ENCODE measurements at regions not wholly inside any gene's neighbourhood (a gene's known extent, or its start where the extent isn't known, plus 50 kb on each side); places are given as distances from the start of the nearest gene placed in this dataset.

DNA sequence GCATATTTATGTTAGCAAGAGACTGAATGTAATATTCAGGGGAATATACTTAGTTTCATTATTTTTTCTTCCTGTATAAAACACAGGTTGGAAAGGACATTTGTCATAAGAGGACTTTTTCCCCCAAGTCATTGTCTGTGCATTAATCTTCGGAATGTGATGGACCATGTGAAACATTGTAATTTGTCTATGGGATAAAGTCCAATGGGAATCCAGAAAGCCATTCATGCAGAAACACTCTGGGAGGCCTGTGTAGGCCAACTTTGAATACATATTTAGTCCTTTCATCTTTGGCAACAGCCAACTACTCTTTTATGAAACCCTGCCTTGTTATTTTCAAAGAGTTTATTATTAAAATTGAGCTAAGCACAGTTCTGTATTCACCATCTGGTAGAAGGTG is 386.4 kb downstream of the PIK3C3 start:
- no peaks in the 10 kb centered on the region for H3K36me3 ChIP-seq
- H3K27me3 ChIP-seq, result no peaks in the 10 kb centered on the region
- H3K4me1 ChIP-seq (ENCODE audit: insufficient read depth), result no peaks in the 10 kb centered on the region
- H3K27ac ChIP-seq, result no peak overlapping the region
- H3K9me3 ChIP-seq, result no peaks in the 10 kb centered on the region
- TF ChIP-seq EP300 (IDR thresholded peaks at IDR 0.05), result no peak
- TF ChIP-seq, protein P1, sequence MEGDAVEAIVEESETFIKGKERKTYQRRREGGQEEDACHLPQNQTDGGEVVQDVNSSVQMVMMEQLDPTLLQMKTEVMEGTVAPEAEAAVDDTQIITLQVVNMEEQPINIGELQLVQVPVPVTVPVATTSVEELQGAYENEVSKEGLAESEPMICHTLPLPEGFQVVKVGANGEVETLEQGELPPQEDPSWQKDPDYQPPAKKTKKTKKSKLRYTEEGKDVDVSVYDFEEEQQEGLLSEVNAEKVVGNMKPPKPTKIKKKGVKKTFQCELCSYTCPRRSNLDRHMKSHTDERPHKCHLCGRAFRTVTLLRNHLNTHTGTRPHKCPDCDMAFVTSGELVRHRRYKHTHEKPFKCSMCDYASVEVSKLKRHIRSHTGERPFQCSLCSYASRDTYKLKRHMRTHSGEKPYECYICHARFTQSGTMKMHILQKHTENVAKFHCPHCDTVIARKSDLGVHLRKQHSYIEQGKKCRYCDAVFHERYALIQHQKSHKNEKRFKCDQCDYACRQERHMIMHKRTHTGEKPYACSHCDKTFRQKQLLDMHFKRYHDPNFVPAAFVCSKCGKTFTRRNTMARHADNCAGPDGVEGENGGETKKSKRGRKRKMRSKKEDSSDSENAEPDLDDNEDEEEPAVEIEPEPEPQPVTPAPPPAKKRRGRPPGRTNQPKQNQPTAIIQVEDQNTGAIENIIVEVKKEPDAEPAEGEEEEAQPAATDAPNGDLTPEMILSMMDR (IDR thresholded peaks at IDR 0.05), result no peak
- intact Hi-C loops (cut with DNase I), result no loop called here
- no peak overlapping the region for H3K4me3 ChIP-seq
- WGBS, 3 donors, result 0 to 100% (median 100%) methylated on average over 1 of the region's 1 CpG
- DNase-seq, result no peak

DNA sequence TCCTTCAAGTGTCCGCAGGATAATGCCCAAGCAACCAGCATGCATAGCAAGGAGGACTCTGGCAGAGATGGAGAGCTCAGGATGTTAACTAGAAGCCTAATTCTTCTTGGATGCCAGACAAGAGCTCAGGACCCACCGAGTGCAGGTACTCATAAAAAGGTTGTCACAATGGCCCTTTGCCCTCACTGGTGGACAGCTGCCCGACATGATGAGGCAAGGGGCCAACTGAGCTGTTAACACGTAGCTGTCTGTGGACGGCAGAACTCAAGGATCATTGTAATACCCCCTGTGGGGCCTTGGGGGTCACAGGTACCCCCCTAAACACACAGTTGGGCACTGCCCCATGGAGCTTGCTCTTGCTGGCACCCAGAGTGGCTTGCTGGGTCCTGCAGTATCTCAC is 393.7 kb downstream of the PIK3C3 start:
- TF ChIP-seq, protein P1 (IDR thresholded peaks at IDR 0.05), result no peak
- no peak for TF ChIP-seq POLR2A (IDR thresholded peaks at IDR 0.05)
- TF ChIP-seq EP300 (IDR thresholded peaks at IDR 0.05), result no peak

GRCh38 chr18:42351455-42351854 is 396.4 kb downstream of the PIK3C3 start:
- no peak for DNase-seq
- no peaks in the 10 kb centered on the region for H3K9me3 ChIP-seq
- no peaks in the 10 kb centered on the region for H3K4me1 ChIP-seq (ENCODE audit: insufficient read depth)
- no peak overlapping the region for H3K4me3 ChIP-seq
- H3K36me3 ChIP-seq, result no peaks in the 10 kb centered on the region
- WGBS, 3 donors, result 38 to 69% (median 68%) methylated on average over 2 of the region's 2 CpGs
- no peak for TF ChIP-seq EP300 (IDR thresholded peaks at IDR 0.05)
- TF ChIP-seq, protein P1 (IDR thresholded peaks at IDR 0.05), result no peak
- no peak for TF ChIP-seq POLR2A (IDR thresholded peaks at IDR 0.05)
- H3K27ac ChIP-seq, result no peak overlapping the region
- H3K27me3 ChIP-seq, result no peaks in the 10 kb centered on the region
- intact Hi-C loops (cut with DNase I), result no loop called here

More for the DNA sequence above, 393.7 kb downstream of the PIK3C3 start:
- WGBS, 3 donors, result 52 to 82% (median 77%) methylated on average over 5 of the region's 5 CpGs
- no peak for DNase-seq
- H3K27me3 ChIP-seq, result no peaks in the 10 kb centered on the region
- intact Hi-C loops (cut with DNase I), result loop anchor here in 1 of 4 donors (2.0 kb wide), 1 partner anchor 14 kb away; no protein-coding TSS in a partner anchor
- no peaks in the 10 kb centered on the region for H3K9me3 ChIP-seq
- no peaks in the 10 kb centered on the region for H3K4me1 ChIP-seq (ENCODE audit: insufficient read depth)
- H3K27ac ChIP-seq, result no peak overlapping the region
- H3K36me3 ChIP-seq, result no peaks in the 10 kb centered on the region
- H3K4me3 ChIP-seq, result no peak overlapping the region

GRCh38 chr18:42360716-42361115 is 405.7 kb downstream of the PIK3C3 start:
- no peak overlapping the region for H3K4me3 ChIP-seq
- no peak overlapping the region for H3K27ac ChIP-seq
- no peaks in the 10 kb centered on the region for H3K9me3 ChIP-seq
- no peaks in the 10 kb centered on the region for H3K36me3 ChIP-seq
- intact Hi-C loops (cut with DNase I), result no loop called here
- H3K27me3 ChIP-seq, result no peaks in the 10 kb centered on the region
- H3K4me1 ChIP-seq (ENCODE audit: insufficient read depth), result peaks cover 2% of the 10 kb centered on the region
- no peak for DNase-seq
- TF ChIP-seq, protein P1 (IDR thresholded peaks at IDR 0.05), result no peak
- TF ChIP-seq EP300 (IDR thresholded peaks at IDR 0.05), result no peak
- TF ChIP-seq POLR2A (IDR thresholded peaks at IDR 0.05), result no peak
